SK-N-SH (cell line): ENCODE measurements at regions not wholly inside any gene's neighbourhood (a gene's known extent, or its start where the extent isn't known, plus 50 kb on each side); places are given as distances from the start of the nearest gene placed in this dataset.

Experiments
- CTCF ChIP-seq: fragments of 200-600 bp; sonication (generic); IDR thresholded peaks from 2 replicates; pipeline ENCODE4 v1.6.1; 2017; ENCODE audit warnings: antibody characterized with exemption, mild to moderate bottlenecking, moderate library complexity
- EP300 ChIP-seq, 2 experiments: IDR thresholded peaks; 2 replicates each; pipeline versions ENCODE4 v1.4.0 to v1.6.1; 2012; ENCODE audit warnings: borderline replicate concordance in 1 of 2, low read depth in 1 of 2, low read length in 1 of 2
- EZH2phosphoT487 ChIP-seq: fragments of 200-600 bp; sonication (generic); IDR thresholded peaks from 2 replicates; pipeline ENCODE4 v1.6.1; 2017; ENCODE audit warnings: low read depth, mixed run types, mild to moderate bottlenecking, antibody characterized with exemption, moderate library complexity, borderline replicate concordance
- GABPA ChIP-seq: IDR thresholded peaks from 2 replicates; pipeline ENCODE4 v1.4.0; 2012; ENCODE audit warnings: low read depth, mild to moderate bottlenecking
- GATA2 ChIP-seq: sonication (generic); formaldehyde crosslinking; IDR thresholded peaks from 2 replicates; pipeline ENCODE4 v1.5.0; 2020; ENCODE audit warnings: mild to moderate bottlenecking, missing genetic modification reagents
- IRF3 ChIP-seq: fragments of 150-350 bp; IDR thresholded peaks from 2 replicates; pipeline ENCODE4 v1.6.1; 2016; ENCODE audit warnings: mild to moderate bottlenecking, low read depth, low read length
- JUND ChIP-seq: IDR thresholded peaks from 2 replicates; pipeline ENCODE4 v1.4.0; 2012
- PBX3 ChIP-seq: IDR thresholded peaks from 2 replicates; pipeline ENCODE4; 2012
- POLR2AphosphoS5 ChIP-seq: IDR thresholded peaks from 2 replicates; pipeline ENCODE4 v1.6.1; 2012; ENCODE audit warnings: low read depth, low read length
- REST ChIP-seq: IDR thresholded peaks from 2 replicates; pipeline ENCODE4 v1.6.1; 2012; ENCODE audit warnings: mild to moderate bottlenecking, low read depth, low read length, moderate library complexity
- USF1 ChIP-seq: IDR thresholded peaks from 2 replicates; pipeline ENCODE4 v1.4.0; 2012; ENCODE audit warnings: low read depth, borderline replicate concordance
- YY1 ChIP-seq: IDR thresholded peaks from 2 replicates; pipeline ENCODE4 v1.4.0; 2012; ENCODE audit warnings: low read depth, mild to moderate bottlenecking

- TF ChIP-seq GATA2 (CRISPR knock-in tag): no peak
- TF ChIP-seq GABPA: no peak
- no peak for TF ChIP-seq CTCF
- no peak for TF ChIP-seq YY1
- no peak for TF ChIP-seq REST
- no peak for TF ChIP-seq EP300 (IDR thresholded peaks at IDR 0.05; ENCODE audit: borderline replicate concordance in 1 of 2, low read depth in 1 of 2, low read length in 1 of 2)
- TF ChIP-seq IRF3: no peak
- no peak for TF ChIP-seq USF1
- no peak for TF ChIP-seq PBX3
- no peak for TF ChIP-seq EZH2phosphoT487
- no peak for TF ChIP-seq JUND
- TF ChIP-seq POLR2AphosphoS5: no peak
Observed at GRCh38 chr5:74412066-74412465, 228.5 kb downstream of the ENC1 start.
